Hepatocyte (in vitro differentiated cells): ENCODE measurements at regions not wholly inside any gene's neighbourhood (a gene's known extent, or its start where the extent isn't known, plus 50 kb on each side); places are given as distances from the start of the nearest gene placed in this dataset.

Experiments used
- DNase-seq: peaks from one replicate; pipeline ENCODE4 v3.0.0-alpha.2; 2016; ENCODE audit warnings: low spot score
- H2AFZ ChIP-seq: fragments of 200-600 bp; sonication (generic); 2 replicates; pipeline ENCODE4 v1.6.0; 2016; ENCODE audit warnings: antibody characterized with exemption, mild to moderate bottlenecking
- H3K27ac ChIP-seq: fragments of 200-600 bp; sonication (generic); 2 replicates; pipeline ENCODE4 v1.5.1; 2016; ENCODE audit warnings: mild to moderate bottlenecking
- H3K27me3 ChIP-seq: fragments of 200-600 bp; sonication (generic); 2 replicates; pipeline ENCODE4 v1.6.1; 2016
- H3K36me3 ChIP-seq: fragments of 200-600 bp; sonication (generic); replicated peaks from 2 replicates; pipeline ENCODE4 v1.5.1; 2016; ENCODE audit warnings: low read depth; ENCODE audit not compliant: insufficient read depth
- H3K4me1 ChIP-seq: fragments of 200-600 bp; sonication (generic); 2 replicates; pipeline ENCODE4 v1.5.1; 2016; ENCODE audit warnings: mild to moderate bottlenecking, moderate library complexity; ENCODE audit not compliant: insufficient read depth
- H3K4me2 ChIP-seq: fragments of 200-600 bp; sonication (generic); 2 replicates; pipeline ENCODE4 v1.6.0; 2016
- H3K4me3 ChIP-seq: fragments of 200-600 bp; sonication (generic); 2 replicates; pipeline ENCODE4 v1.5.1; 2016; ENCODE audit warnings: mild to moderate bottlenecking
- H3K79me2 ChIP-seq: fragments of 200-600 bp; sonication (generic); 2 replicates; pipeline ENCODE4 v1.6.0; 2017; ENCODE audit warnings: mild to moderate bottlenecking
- H3K9me2 ChIP-seq: fragments of 200-600 bp; sonication (generic); replicated peaks from 2 replicates; pipeline ENCODE4 v1.6.0; 2017; ENCODE audit warnings: mild to moderate bottlenecking; ENCODE audit not compliant: insufficient read depth
- H3K9me3 ChIP-seq: fragments of 200-600 bp; sonication (generic); 2 replicates; pipeline ENCODE4 v1.5.1; 2016; ENCODE audit warnings: low read depth, mild to moderate bottlenecking
- H4K20me1 ChIP-seq: fragments of 200-600 bp; sonication (generic); 2 replicates; pipeline ENCODE4 v1.6.0; 2016; ENCODE audit warnings: mild to moderate bottlenecking; ENCODE audit not compliant: insufficient read depth, poor library complexity, severe bottlenecking
- CTCF ChIP-seq: fragments of 200-600 bp; sonication (generic); IDR thresholded peaks from 2 replicates; pipeline ENCODE4 v1.5.1; 2016; ENCODE audit warnings: antibody characterized with exemption, mild to moderate bottlenecking; ENCODE audit not compliant: poor library complexity
- EZH2 ChIP-seq: fragments of 200-600 bp; sonication (generic); IDR thresholded peaks from 2 replicates; pipeline ENCODE4 v1.6.1; 2016; ENCODE audit warnings: antibody characterized with exemption, mild to moderate bottlenecking, borderline replicate concordance
- EZH2phosphoT487 ChIP-seq: fragments of 200-600 bp; sonication (generic); IDR thresholded peaks from one replicate; pipeline ENCODE4 v1.6.1; 2018; ENCODE audit warnings: antibody characterized with exemption, mild to moderate bottlenecking, low read depth, moderate library complexity; ENCODE audit not compliant: unreplicated experiment, severe bottlenecking
- WGBS: methylation state at CpG from one replicate; pipeline ENCODE4 v1.1.6; 2016; ENCODE audit warnings: low lambda C conversion rate; ENCODE audit errors: missing lambda C conversion rate; 5-methylcytosine and 5-hydroxymethylcytosine counted together

DNA sequence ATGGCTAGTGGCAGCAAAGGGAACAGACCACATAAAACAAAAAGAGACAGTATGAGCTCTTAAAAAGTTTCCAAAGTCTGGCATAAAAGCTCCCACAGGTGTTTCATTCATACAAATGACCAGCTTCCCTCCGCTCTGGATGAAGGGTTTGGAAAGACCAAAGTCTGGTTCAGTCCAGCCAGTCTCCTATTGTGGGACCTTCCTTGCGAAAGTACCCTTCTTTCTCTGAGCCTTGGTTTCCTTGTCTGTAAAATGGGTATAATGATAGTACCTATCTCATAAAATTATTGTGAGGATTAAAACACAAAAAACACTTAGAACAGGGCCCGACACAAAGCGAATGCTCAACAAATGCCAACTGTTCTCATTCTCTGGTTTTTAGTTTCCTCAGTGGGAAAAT lies 77.2 kb downstream of the UNC5CL start:
- no peak overlapping the region for H2AFZ ChIP-seq
- no peak overlapping the region for H3K27ac ChIP-seq
- H3K4me2 ChIP-seq: no peak overlapping the region
- TF ChIP-seq EZH2 (no peak), EZH2phosphoT487 (no peak)
- H3K4me3 ChIP-seq: no peak overlapping the region
- no peaks in the 10 kb centered on the region for H3K9me3 ChIP-seq
- H3K79me2 ChIP-seq: no peaks in the 10 kb centered on the region
- no peaks in the 10 kb centered on the region for H4K20me1 ChIP-seq
- H3K9me2 ChIP-seq: no peaks in the 10 kb centered on the region
- peaks cover 6% of the 10 kb centered on the region for H3K4me1 ChIP-seq
- DNase-seq: no peak
- 99% methylated on average over 4 of the region's 4 CpGs for WGBS
- H3K27me3 ChIP-seq: no peaks in the 10 kb centered on the region
- H3K36me3 ChIP-seq: no peaks in the 10 kb centered on the region

DNA sequence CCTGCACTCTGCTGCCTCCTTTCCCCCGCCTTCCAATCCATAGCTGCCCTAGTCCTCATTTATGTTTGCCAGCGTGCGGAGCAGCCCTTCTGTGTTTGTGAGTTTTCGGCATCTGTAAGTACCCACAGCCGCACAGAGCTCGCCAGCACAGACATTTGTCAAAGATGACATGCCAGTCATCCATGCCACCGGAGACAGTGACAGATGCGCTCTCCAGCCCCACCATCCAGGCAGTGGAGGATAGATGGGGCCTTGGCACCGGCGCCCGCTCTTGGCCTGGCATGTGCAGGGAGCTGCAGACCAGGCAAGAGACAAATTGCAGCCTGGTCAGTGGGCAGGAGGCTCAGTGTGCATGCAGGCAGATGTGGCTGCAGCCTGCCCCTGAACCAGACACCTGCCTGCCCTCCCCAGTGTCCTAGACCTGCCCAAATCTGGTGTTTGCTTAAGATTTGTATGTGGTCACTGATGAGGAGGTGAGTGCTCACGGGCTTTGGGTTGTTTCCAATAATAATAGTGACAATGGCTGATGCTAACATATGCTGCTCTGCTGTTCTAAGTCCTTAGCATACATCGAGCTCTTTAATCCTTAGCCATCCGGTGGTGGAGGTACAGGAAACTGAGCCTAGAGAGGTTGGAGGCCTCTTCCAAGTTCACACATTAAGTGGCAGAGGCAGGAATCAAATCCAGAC lies 78.1 kb downstream of the UNC5CL start:
- H3K4me1 ChIP-seq: peaks cover 6% of the 10 kb centered on the region
- no peaks in the 10 kb centered on the region for H3K9me2 ChIP-seq
- no peaks in the 10 kb centered on the region for H4K20me1 ChIP-seq
- 91% methylated on average over 14 of the region's 14 CpGs for WGBS
- H2AFZ ChIP-seq: no peak overlapping the region
- no peak for DNase-seq
- no peak overlapping the region for H3K4me3 ChIP-seq
- H3K4me2 ChIP-seq: no peak overlapping the region
- H3K9me3 ChIP-seq: no peaks in the 10 kb centered on the region
- TF ChIP-seq EZH2phosphoT487 (no peak), CTCF (no peak), EZH2 (no peak)
- H3K27ac ChIP-seq: no peak overlapping the region
- no peaks in the 10 kb centered on the region for H3K79me2 ChIP-seq
- no peaks in the 10 kb centered on the region for H3K36me3 ChIP-seq
- H3K27me3 ChIP-seq: no peaks in the 10 kb centered on the region

GRCh38 chr6:40959781-40960327 lies 79.2 kb downstream of the UNC5CL start:
- TF ChIP-seq CTCF: no peak
- no peak for TF ChIP-seq EZH2
- TF ChIP-seq EZH2phosphoT487: no peak
- H2AFZ ChIP-seq: no peak overlapping the region
- H3K4me2 ChIP-seq: no peak overlapping the region
- WGBS: 88% methylated on average over 2 of the region's 2 CpGs
- no peaks in the 10 kb centered on the region for H3K79me2 ChIP-seq
- no peak overlapping the region for H3K4me3 ChIP-seq
- no peaks in the 10 kb centered on the region for H3K36me3 ChIP-seq
- no peaks in the 10 kb centered on the region for H3K27me3 ChIP-seq
- DNase-seq: no peak
- H3K9me2 ChIP-seq: no peaks in the 10 kb centered on the region
- no peaks in the 10 kb centered on the region for H4K20me1 ChIP-seq
- no peaks in the 10 kb centered on the region for H3K9me3 ChIP-seq
- H3K27ac ChIP-seq: no peak overlapping the region
- H3K4me1 ChIP-seq: peaks cover 6% of the 10 kb centered on the region

DNA sequence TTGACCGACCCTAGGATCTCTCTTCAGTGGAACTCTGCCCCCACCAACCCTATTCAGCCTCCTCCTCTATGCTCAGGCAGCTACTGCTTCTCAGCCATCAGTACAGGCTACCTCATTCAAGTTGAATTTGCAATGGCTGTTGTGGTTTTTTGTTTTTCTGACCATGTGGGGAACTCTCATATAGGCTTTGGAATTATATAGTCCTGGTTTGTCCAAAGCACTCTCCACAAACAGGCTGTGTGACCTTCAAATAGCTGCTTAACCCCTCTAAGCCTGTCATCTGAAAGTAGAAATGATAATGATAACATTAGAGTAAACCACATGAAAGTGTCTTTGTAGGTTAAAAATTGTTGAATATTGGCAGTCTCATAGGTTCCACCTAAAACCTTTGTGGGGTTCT lies 80.3 kb downstream of the UNC5CL start:
- Histone ChIP-seq H2AFZ (no peak overlapping the region), H3K27me3 (no peaks in the 10 kb centered on the region), H4K20me1 (no peaks in the 10 kb centered on the region), H3K79me2 (no peaks in the 10 kb centered on the region), H3K36me3 (no peaks in the 10 kb centered on the region), H3K4me3 (no peak overlapping the region), H3K27ac (peak overlapping the region; percentile 77), H3K9me3 (no peaks in the 10 kb centered on the region), H3K4me1 (peaks cover 6% of the 10 kb centered on the region), H3K9me2 (no peaks in the 10 kb centered on the region), H3K4me2 (no peak overlapping the region)
- TF ChIP-seq EZH2phosphoT487 (no peak), CTCF (no peak), EZH2 (no peak)
- WGBS: 77% methylated on average over 1 of the region's 1 CpG
- DNase-seq: no peak
